Heart left ventricle (tissue), 13 donors: ENCODE measurements at regions not wholly inside any gene's neighbourhood (a gene's known extent, or its start where the extent isn't known, plus 50 kb on each side); places are given as distances from the start of the nearest gene placed in this dataset.

Experiments used
- POLR2A ChIP-seq, 2 donors: fragments of 450-650 bp; IDR thresholded peaks; one replicate each; pipeline ENCODE4 v1.6.1; 2017; ENCODE audit warnings: antibody characterized with exemption in 2 of 2, mild to moderate bottlenecking in 2 of 2, moderate library complexity in 2 of 2
- TF ChIP-seq, protein P1 (sequence below), 12 donors: fragments of 200-600 bp; sonication (generic) in 4 of 12; IDR thresholded peaks; one replicate each; pipeline versions ENCODE4 v1.5.0 to v1.8.0; 2018 to 2022; ENCODE audit warnings: antibody characterized with exemption in 12 of 12, mild to moderate bottlenecking in 5 of 12
- donor health status: ischemic (EF 13 %, LVEDD 7.1; RV severe dilation, severe dysfunction).
- donor health status: DM: no; HTN: yes; CAD: no.
- donor health status: DM: no; HTN: no; CAD: no.
- donor health status: ischemic (EF 25% LVEDD 6.9; RV normal size, moderate dysfunction).
- donor health status: ischemic (EF 25% LVEDD 5.7; RV mildly dilated, moderate dysfunction).
- donor health status: ischemic (EF 35%, LVEDD 5.7; RV mildly dilated, moderate dysfunction).
- donor health status: nonischemic (EF 11% LVEDD 7.7; RV severe dilation, severe dysfunction).
- donor health status: DM: yes; HTN: yes; CAD: no.
- donor health status: PGD.
- donor health status: ischemic (EF 29% LVEDD 5.4; RV normal size, mild dysfunction).
- donor health status: nonischemic (EF 23%, LVEDD 6.1; RV moderate dilation, normal function).

DNA sequence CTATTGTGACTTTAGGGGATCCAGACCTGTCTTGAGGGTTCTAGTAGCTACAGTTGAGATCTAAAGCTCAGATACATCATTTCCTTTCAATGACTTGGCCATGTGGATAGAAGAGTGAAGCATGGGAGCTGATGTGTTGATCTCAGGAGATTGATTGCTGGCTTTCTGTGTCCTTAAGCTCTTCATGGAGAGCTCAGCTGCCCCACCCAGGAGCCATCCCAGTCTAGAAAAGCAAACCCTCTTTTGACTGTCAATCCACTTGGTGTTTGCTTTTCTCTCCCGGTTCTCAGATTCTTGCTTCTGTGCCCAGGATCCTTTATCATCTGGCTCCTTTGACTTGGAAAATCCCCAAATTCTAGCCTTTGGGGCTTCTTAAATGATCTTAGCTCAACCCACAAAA is 87.2 kb downstream of the ATP1A1 start:
- TF ChIP-seq, protein P1, sequence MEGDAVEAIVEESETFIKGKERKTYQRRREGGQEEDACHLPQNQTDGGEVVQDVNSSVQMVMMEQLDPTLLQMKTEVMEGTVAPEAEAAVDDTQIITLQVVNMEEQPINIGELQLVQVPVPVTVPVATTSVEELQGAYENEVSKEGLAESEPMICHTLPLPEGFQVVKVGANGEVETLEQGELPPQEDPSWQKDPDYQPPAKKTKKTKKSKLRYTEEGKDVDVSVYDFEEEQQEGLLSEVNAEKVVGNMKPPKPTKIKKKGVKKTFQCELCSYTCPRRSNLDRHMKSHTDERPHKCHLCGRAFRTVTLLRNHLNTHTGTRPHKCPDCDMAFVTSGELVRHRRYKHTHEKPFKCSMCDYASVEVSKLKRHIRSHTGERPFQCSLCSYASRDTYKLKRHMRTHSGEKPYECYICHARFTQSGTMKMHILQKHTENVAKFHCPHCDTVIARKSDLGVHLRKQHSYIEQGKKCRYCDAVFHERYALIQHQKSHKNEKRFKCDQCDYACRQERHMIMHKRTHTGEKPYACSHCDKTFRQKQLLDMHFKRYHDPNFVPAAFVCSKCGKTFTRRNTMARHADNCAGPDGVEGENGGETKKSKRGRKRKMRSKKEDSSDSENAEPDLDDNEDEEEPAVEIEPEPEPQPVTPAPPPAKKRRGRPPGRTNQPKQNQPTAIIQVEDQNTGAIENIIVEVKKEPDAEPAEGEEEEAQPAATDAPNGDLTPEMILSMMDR (IDR thresholded peaks at IDR 0.05): no peak
- no peak for TF ChIP-seq POLR2A (IDR thresholded peaks at IDR 0.05)
